ENCODE measurements at regions not wholly inside any gene's neighbourhood (a gene's known extent, or its start where the extent isn't known, plus 50 kb on each side); places are given as distances from the start of the nearest gene placed in this dataset.
"Not testable (repeated sequence)": the region's sequence is repeated elsewhere in the genome, so short reads cannot be mapped to it uniquely, and the experiment has no call there.

DNA sequence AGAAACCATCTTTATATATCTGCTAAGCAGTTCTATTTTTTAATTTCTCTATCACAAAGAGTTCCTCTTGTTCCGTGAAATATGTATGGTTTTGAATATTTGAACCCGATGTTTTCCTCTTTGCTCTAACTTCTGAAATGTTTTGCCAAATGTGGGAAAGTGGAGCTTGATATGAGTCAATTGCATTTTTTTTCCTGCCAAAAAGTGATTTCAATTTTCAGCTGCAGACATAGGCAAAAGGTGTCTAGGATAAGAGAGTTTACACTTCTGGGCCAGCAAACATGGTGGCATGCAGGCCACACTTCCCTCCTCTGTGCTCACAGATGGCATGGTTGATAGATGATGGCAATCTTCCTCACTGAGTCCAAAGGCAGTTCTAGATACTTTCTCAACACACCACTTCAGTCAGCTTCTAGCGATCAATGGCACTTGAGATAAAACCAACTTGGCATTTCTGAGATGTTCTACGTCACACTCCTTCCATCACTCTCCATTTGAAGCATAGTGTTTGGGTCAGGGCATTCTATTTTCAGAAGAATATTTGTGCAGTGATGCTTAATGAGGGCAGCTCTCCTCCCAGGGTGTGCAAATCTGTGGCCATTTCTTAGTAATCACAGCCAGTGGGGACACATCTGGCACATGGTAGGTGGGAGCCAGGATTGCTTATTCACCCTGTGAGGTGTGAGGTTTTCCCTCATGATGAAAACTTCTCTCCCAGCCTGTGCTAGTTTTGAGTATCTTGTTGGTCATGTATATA, 54.4 kb upstream of the SCAF4 start:
- Histone ChIP-seq H3K4me1 (peaks cover 0 to 6% of the 10 kb centered on the region in 2 donors), H3K36me3 (no peaks in the 10 kb centered on the region)
- DNase-seq (ENCODE audit: low spot score) = no peak

DNA sequence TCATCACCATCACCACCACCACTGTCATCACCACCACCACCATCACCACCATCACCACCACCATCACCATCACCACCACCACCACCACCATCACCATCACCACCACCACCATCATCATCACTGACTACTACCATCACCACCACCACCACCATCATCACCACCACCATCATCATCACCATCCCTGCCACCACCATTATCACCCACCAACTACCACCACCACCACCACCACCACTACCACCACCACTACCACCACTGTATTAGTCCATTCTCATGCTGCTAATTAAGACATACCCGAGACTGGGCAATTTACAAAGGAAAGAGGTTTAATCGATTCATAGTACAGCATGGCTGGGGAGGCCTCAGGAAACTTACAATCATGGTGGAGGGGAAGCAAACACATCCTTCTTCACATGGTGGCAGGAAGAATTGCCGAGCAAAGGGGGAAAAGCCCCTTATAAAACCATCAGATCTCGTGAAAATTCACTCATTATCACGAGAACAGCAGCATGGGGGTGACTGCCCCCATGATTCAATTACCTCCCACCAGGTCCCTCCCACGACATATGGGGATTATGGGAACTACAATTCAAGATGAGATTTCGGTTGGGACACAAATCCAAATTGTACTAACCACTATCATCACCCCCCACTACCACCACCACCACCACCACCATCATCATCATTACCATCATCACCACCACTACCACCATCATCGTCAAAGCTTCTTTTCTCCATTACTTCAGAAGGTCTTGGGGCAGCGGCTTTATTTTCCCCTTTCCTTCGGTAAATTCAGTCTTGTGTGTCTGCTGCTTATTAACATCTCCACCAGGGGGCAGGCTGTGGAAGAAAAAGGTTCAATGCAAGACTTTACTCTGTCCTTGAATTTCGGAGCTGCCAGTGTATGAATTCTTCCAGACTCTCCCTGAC, 53.6 kb upstream of the SCAF4 start:
- H3K27me3 ChIP-seq = not testable (repeated sequence)

More for the DNA sequence above, 54.4 kb upstream of the SCAF4 start:
- TF ChIP-seq, protein P1, sequence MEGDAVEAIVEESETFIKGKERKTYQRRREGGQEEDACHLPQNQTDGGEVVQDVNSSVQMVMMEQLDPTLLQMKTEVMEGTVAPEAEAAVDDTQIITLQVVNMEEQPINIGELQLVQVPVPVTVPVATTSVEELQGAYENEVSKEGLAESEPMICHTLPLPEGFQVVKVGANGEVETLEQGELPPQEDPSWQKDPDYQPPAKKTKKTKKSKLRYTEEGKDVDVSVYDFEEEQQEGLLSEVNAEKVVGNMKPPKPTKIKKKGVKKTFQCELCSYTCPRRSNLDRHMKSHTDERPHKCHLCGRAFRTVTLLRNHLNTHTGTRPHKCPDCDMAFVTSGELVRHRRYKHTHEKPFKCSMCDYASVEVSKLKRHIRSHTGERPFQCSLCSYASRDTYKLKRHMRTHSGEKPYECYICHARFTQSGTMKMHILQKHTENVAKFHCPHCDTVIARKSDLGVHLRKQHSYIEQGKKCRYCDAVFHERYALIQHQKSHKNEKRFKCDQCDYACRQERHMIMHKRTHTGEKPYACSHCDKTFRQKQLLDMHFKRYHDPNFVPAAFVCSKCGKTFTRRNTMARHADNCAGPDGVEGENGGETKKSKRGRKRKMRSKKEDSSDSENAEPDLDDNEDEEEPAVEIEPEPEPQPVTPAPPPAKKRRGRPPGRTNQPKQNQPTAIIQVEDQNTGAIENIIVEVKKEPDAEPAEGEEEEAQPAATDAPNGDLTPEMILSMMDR (IDR thresholded peaks at IDR 0.05) = peak in 1 of 2 donors; percentile 30
- Histone ChIP-seq H3K27me3 (no peaks in the 10 kb centered on the region), H3K4me3 (no peak overlapping the region), H3K9me3 (no peaks in the 10 kb centered on the region), H3K27ac (no peak overlapping the region)

DNA sequence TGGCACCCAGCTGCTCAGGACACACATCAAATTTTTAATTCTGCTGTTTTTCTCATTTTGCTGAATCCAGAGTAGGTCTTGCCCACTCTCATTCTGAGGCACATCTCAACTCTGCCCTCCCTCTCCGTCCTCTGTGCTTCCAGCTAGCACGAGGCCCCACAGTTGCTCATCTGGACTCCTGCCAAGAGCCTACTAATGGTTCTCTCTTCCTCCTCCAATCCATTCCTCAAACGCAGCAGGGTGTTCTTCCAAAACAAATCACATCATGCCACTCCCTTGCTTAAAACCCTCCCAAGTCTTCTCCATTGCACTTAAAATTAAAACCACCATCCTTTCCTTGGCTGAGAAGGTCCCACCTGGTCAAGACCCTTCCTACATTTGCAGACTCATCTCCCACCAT, 49.8 kb upstream of the SCAF4 start:
- H3K27me3 ChIP-seq = no peaks in the 10 kb centered on the region
- H3K4me1 ChIP-seq = peaks cover 0 to 6% of the 10 kb centered on the region in 2 donors
- H3K27ac ChIP-seq = no peak overlapping the region
- no peaks in the 10 kb centered on the region for H3K36me3 ChIP-seq
- H3K9me3 ChIP-seq = no peaks in the 10 kb centered on the region
- no peak for DNase-seq (ENCODE audit: low spot score)
- H3K4me3 ChIP-seq = no peak overlapping the region
- TF ChIP-seq, protein P1 (IDR thresholded peaks at IDR 0.05) = no peak

More for the DNA sequence above, 53.6 kb upstream of the SCAF4 start:
- peak; percentile 77 for DNase-seq (ENCODE audit: low spot score)
- TF ChIP-seq, protein P1 (IDR thresholded peaks at IDR 0.05) = peak; percentile 55 to 83
- H3K9me3 ChIP-seq, H3K4me3 ChIP-seq, H3K36me3 ChIP-seq, H3K4me1 ChIP-seq, H3K27ac ChIP-seq: not testable (repeated sequence)
